H1 (cell line): ENCODE measurements at regions not wholly inside any gene's neighbourhood (a gene's known extent, or its start where the extent isn't known, plus 50 kb on each side); places are given as distances from the start of the nearest gene placed in this dataset.
A peak's percentile ranks its signal among the peaks of the same experiment; 100 is the strongest.

Source experiments
- CTCF ChIA-PET: fragments of 300-600 bp; sonication (Branson Sonifier 250); formaldehyde crosslinking; loops from one replicate; lab custom pipeline; 2021; ENCODE audit not compliant: partially characterized antibody; lab: Charles Lee
- POLR2A ChIA-PET: fragments of 300-600 bp; sonication (Branson Sonifier 250); formaldehyde crosslinking; loops from one replicate; lab custom pipeline; 2021; ENCODE audit warnings: inconsistent platforms; ENCODE audit not compliant: partially characterized antibody; lab: Charles Lee
- DNase-seq, 2 experiments: peaks; one replicate each; pipeline versions ENCODE4 v3.0.0 to v3.0.0-alpha.2; 2010 to 2022; ENCODE audit warnings: low spot score in 2 of 2, low read depth in 1 of 2, mixed read lengths in 1 of 2
- FAIRE-seq: peaks from 2 replicates; lab custom pipeline; 2011; peaks lifted over from hg19 to GRCh38; lab: Jason Lieb, UNC
- H2AFZ ChIP-seq: 2 replicates; pipeline ENCODE4 v1.8.1; 2012; ENCODE audit warnings: low read length, inconsistent platforms
- H2AK5ac ChIP-seq: 2 replicates; pipeline ENCODE4 v1.6.1; 2013; ENCODE audit warnings: low read depth, low read length
- H2BK120ac ChIP-seq: replicated peaks from 2 replicates; pipeline ENCODE3; 2013; ENCODE audit warnings: low read depth, low read length, inconsistent platforms
- H2BK12ac ChIP-seq: 2 replicates; pipeline ENCODE4 v1.6.1; 2013; ENCODE audit warnings: low read depth, low read length
- H2BK15ac ChIP-seq: 2 replicates; pipeline ENCODE4 v1.6.1; 2013; ENCODE audit warnings: low read length
- H2BK20ac ChIP-seq: 2 replicates; pipeline ENCODE4 v1.6.1; 2013; ENCODE audit warnings: low read length
- H2BK5ac ChIP-seq: 2 replicates; pipeline ENCODE4 v1.6.1; 2013; ENCODE audit warnings: low read depth, low read length
- H3K14ac ChIP-seq: 2 replicates; pipeline ENCODE4 v1.6.1; 2013; ENCODE audit warnings: inconsistent platforms; ENCODE audit not compliant: insufficient read length
- H3K18ac ChIP-seq: 2 replicates; pipeline ENCODE4 v1.6.1; 2013; ENCODE audit warnings: low read length; ENCODE audit errors: extremely low read depth
- H3K23ac ChIP-seq: 2 replicates; pipeline ENCODE4 v1.6.1; 2013; ENCODE audit warnings: inconsistent platforms; ENCODE audit not compliant: insufficient read length
- H3K23me2 ChIP-seq: 2 replicates; pipeline ENCODE4 v1.6.1; 2013; ENCODE audit warnings: low read depth, low read length
- H3K27ac ChIP-seq: 2 replicates; pipeline ENCODE4 v1.6.1; 2011; ENCODE audit warnings: low read depth, low read length, inconsistent platforms
- H3K27me3 ChIP-seq, 4 experiments: replicated peaks in 1 of 4; 1 replicate in 1 of 4; 2 replicates in 3 of 4; pipeline versions ENCODE4 v1.6.1 to v1.8.1; 2011 to 2013; ENCODE audit warnings: low read length in 3 of 4, mild to moderate bottlenecking in 3 of 4, inconsistent platforms in 2 of 4, mixed read lengths in 2 of 4, moderate library complexity in 1 of 4; ENCODE audit not compliant: control insufficient read depth in 3 of 4, insufficient read depth in 3 of 4; ENCODE audit errors: extremely low read depth in 1 of 4
- H3K36me3 ChIP-seq, 4 experiments: 2 replicates each; pipeline versions ENCODE4 v1.6.1 to v1.8.1; 2011 to 2013; ENCODE audit warnings: mild to moderate bottlenecking in 4 of 4, low read length in 3 of 4, moderate library complexity in 2 of 4, control low read depth in 1 of 4, inconsistent platforms in 1 of 4; ENCODE audit not compliant: insufficient read depth in 4 of 4, control insufficient read depth in 2 of 4
- H3K4ac ChIP-seq: replicated peaks from 2 replicates; pipeline ENCODE3; 2013; ENCODE audit warnings: low read length, low read depth, mixed read lengths, inconsistent platforms; ENCODE audit not compliant: insufficient read length
- H3K4me1 ChIP-seq, 4 experiments: replicated peaks in 1 of 4; 1 replicate in 1 of 4; 2 replicates in 3 of 4; pipeline versions ENCODE4 v1.6.1 to v1.8.1; 2011 to 2013; ENCODE audit warnings: low read length in 3 of 4, inconsistent platforms in 2 of 4, mixed read lengths in 1 of 4; ENCODE audit not compliant: insufficient read depth in 4 of 4, control insufficient read depth in 3 of 4
- H3K4me2 ChIP-seq, 2 experiments: 2 replicates each; pipeline versions ENCODE4 v1.6.1 to v1.8.1; 2011 to 2013; ENCODE audit warnings: low read depth in 2 of 2, low read length in 2 of 2, control low read depth in 1 of 2, inconsistent platforms in 1 of 2, mild to moderate bottlenecking in 1 of 2; ENCODE audit not compliant: insufficient read depth in 1 of 2
- H3K4me3 ChIP-seq, 4 experiments: fragments of 200-600, 300-600 bp in 1 of 4; sonication (generic), shearing (Covaris generic), sonication (Bioruptor Twin) in 1 of 4; 2 replicates each; pipeline versions ENCODE4 v1.5.1 to v1.8.1; 2011 to 2016; ENCODE audit warnings: low read length in 4 of 4, low read depth in 3 of 4, control low read depth in 2 of 4, inconsistent platforms in 2 of 4, mild to moderate bottlenecking in 2 of 4, mixed read lengths in 1 of 4, moderate library complexity in 1 of 4; ENCODE audit not compliant: insufficient read depth in 2 of 4; ENCODE audit errors: extremely low read depth in 1 of 4
- H3K56ac ChIP-seq: replicated peaks from 2 replicates; pipeline ENCODE3; 2013; ENCODE audit warnings: low read depth, mild to moderate bottlenecking, mixed read lengths, low read length, inconsistent platforms; ENCODE audit not compliant: insufficient read length
- H3K79me1 ChIP-seq: 2 replicates; pipeline ENCODE4 v1.6.1; 2013; ENCODE audit warnings: low read depth, low read length, control low read depth
- H3K79me2 ChIP-seq, 2 experiments: 2 replicates each; pipeline versions ENCODE4 v1.6.1 to v1.8.1; 2012 to 2013; ENCODE audit warnings: low read length in 2 of 2, mild to moderate bottlenecking in 2 of 2, inconsistent platforms in 1 of 2; ENCODE audit not compliant: insufficient read depth in 2 of 2, control insufficient read depth in 1 of 2
- H3K9ac ChIP-seq, 4 experiments: replicated peaks in 1 of 4; 1 replicate in 1 of 4; 2 replicates in 3 of 4; pipeline versions ENCODE4 v1.6.1 to v1.8.1; 2011 to 2013; ENCODE audit warnings: low read depth in 3 of 4, low read length in 3 of 4, control low read depth in 2 of 4, mild to moderate bottlenecking in 2 of 4, moderate library complexity in 2 of 4, inconsistent platforms in 1 of 4; ENCODE audit errors: extremely low read depth in 1 of 4
- H3K9me3 ChIP-seq, 2 experiments: 2 replicates each; pipeline versions ENCODE4 v1.6.1 to v1.8.1; 2012 to 2013; ENCODE audit warnings: mild to moderate bottlenecking in 2 of 2, moderate library complexity in 2 of 2, control low read depth in 1 of 2, inconsistent platforms in 1 of 2, low read depth in 1 of 2, low read length in 1 of 2, mixed read lengths in 1 of 2; ENCODE audit not compliant: insufficient read depth in 2 of 2
- H4K20me1 ChIP-seq, 2 experiments: replicated peaks in 1 of 2; 2 replicates each; pipeline versions ENCODE3 to v1.8.1; 2011 to 2013; ENCODE audit warnings: inconsistent platforms in 2 of 2, low read length in 2 of 2, mild to moderate bottlenecking in 1 of 2; ENCODE audit not compliant: insufficient read depth in 2 of 2, control insufficient read depth in 1 of 2
- H4K5ac ChIP-seq: 2 replicates; pipeline ENCODE4 v1.6.1; 2013; ENCODE audit warnings: low read length, low read depth, mixed read lengths, inconsistent platforms; ENCODE audit not compliant: insufficient read length
- H4K8ac ChIP-seq: 2 replicates; pipeline ENCODE4 v1.8.0; 2013; ENCODE audit warnings: mild to moderate bottlenecking, moderate library complexity, low read length, inconsistent platforms; ENCODE audit not compliant: insufficient read depth; ENCODE audit errors: extremely low read depth
- H4K91ac ChIP-seq: replicated peaks from 2 replicates; pipeline ENCODE3; 2013; ENCODE audit warnings: low read length, mixed read lengths, inconsistent platforms; ENCODE audit not compliant: insufficient read length
- CHD2 ChIP-seq: IDR thresholded peaks from 2 replicates; pipeline ENCODE4 v1.6.1; 2012; ENCODE audit warnings: low read length, improper control_type of control experiment
- EP300 ChIP-seq, 2 experiments: IDR thresholded peaks; 1 replicate in 1 of 2; 2 replicates in 1 of 2; pipeline ENCODE4 v1.6.1; 2011 to 2012; ENCODE audit warnings: low read depth in 2 of 2, low read length in 2 of 2, mild to moderate bottlenecking in 2 of 2, borderline replicate concordance in 1 of 2, inconsistent platforms in 1 of 2, moderate library complexity in 1 of 2
- JUND ChIP-seq: IDR thresholded peaks from 2 replicates; pipeline ENCODE4 v1.6.1; 2011; ENCODE audit warnings: mild to moderate bottlenecking, improper control_type of control experiment, low read length
- KDM4A ChIP-seq: IDR thresholded peaks from one replicate; pipeline ENCODE4 v1.7.1; 2012; ENCODE audit warnings: low read depth, mild to moderate bottlenecking, moderate library complexity, low read length, inconsistent platforms; ENCODE audit not compliant: severe bottlenecking
- PHF8 ChIP-seq: fragments of 200-600 bp; sonication (generic); conservative IDR thresholded peaks from 2 replicates; pipeline ENCODE4 v1.7.1; 2012; ENCODE audit warnings: low read depth, mild to moderate bottlenecking, inconsistent platforms, low read length, moderate library complexity
- RAD21 ChIP-seq, 2 experiments: IDR thresholded peaks in 1 of 2; conservative IDR thresholded peaks in 1 of 2; 2 replicates each; pipeline ENCODE4 v1.6.1; 2011; ENCODE audit warnings: low read depth in 2 of 2, low read length in 2 of 2, improper control_type of control experiment in 1 of 2, inconsistent platforms in 1 of 2, mild to moderate bottlenecking in 1 of 2, moderate library complexity in 1 of 2
- TF ChIP-seq, protein P1 (sequence below): IDR thresholded peaks from 2 replicates; pipeline ENCODE4 v1.6.1; 2012; ENCODE audit warnings: inconsistent platforms

DNA sequence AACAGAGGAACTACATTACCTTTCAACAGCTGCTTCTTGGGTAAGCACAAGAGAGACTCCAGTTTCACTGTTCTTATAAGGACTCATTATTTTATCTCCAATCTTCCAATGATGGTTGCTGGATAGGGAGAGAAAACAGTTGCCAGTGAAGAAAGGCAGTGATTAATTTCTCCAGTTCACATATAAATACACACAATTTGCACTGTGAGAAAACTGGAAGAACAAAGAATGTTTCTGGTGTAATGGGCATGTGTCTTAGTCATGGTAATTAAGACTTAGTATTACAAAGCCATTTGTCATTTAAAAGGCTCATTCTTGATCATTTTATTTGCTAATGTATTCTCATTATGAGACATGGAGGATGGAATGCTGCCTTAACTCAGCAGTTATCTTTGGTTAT lies 78.0 kb upstream of the FAR2 start:
- peaks cover 2 to 20% (median 15%) of the 10 kb centered on the region in 4 experiments; a peak in 4 of 7 replicates for H3K4me1 ChIP-seq
- no peak overlapping the region for H2AK5ac ChIP-seq
- H3K79me2 ChIP-seq = no peaks in the 10 kb centered on the region
- H4K20me1 ChIP-seq = no peaks in the 10 kb centered on the region
- no peak overlapping the region; the same call in 1 of the 2 replicates for H3K18ac ChIP-seq
- H4K91ac ChIP-seq = no peak overlapping the region
- no peak overlapping the region; the same call in 1 of the 2 replicates for H2BK20ac ChIP-seq
- H3K23me2 ChIP-seq = peaks cover 3% of the 10 kb centered on the region; the same call in 1 of the 2 replicates
- peak overlapping the region; percentile 45 for H3K4ac ChIP-seq
- ChIA-PET CTCF (interaction anchor here (0.6 to 2.9 kb wide), 4 partner anchors 28 to 246 kb away, joined by 3 to 23 read pairs (median 7); no protein-coding TSS in a partner anchor), POLR2A (no interaction called here)
- no peak overlapping the region for H2BK12ac ChIP-seq
- no peak overlapping the region for H2AFZ ChIP-seq
- H3K14ac ChIP-seq = no peak overlapping the region
- TF ChIP-seq PHF8 (no peak), KDM4A (no peak), JUND (no peak), CHD2 (no peak), EP300 (IDR thresholded peaks at IDR 0.05; ENCODE audit: borderline replicate concordance in 1 of 2, low read depth in 2 of 2, low read length in 2 of 2) (no peak), RAD21 (IDR thresholded peaks at IDR 0.05 in 1 of 2, conservative IDR thresholded peaks at IDR 0.05 in 1 of 2; ENCODE audit: low read depth in 2 of 2, low read length in 2 of 2) (no peak)
- TF ChIP-seq, protein P1, sequence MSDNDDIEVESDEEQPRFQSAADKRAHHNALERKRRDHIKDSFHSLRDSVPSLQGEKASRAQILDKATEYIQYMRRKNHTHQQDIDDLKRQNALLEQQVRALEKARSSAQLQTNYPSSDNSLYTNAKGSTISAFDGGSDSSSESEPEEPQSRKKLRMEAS = no peak
- FAIRE-seq (no peak), DNase-seq (no peak)
- no peaks in the 10 kb centered on the region for H3K79me1 ChIP-seq
- H3K4me2 ChIP-seq = peak overlapping the region; percentile 35 to 51
- H3K23ac ChIP-seq = no peak overlapping the region
- no peak overlapping the region for H4K8ac ChIP-seq
- no peak overlapping the region for H3K9ac ChIP-seq
- no peaks in the 10 kb centered on the region for H3K9me3 ChIP-seq
- no peak overlapping the region for H2BK15ac ChIP-seq
- H2BK120ac ChIP-seq = peak overlapping the region; percentile 85
- H2BK5ac ChIP-seq = peak overlapping the region; percentile 60; the same call in 1 of the 2 replicates
- no peak overlapping the region for H3K27ac ChIP-seq
- H3K4me3 ChIP-seq = peak overlapping the region in 1 of 4 experiments; percentile 34; a peak in 1 of 8 replicates
- no peaks in the 10 kb centered on the region for H3K36me3 ChIP-seq
- no peaks in the 10 kb centered on the region for H3K27me3 ChIP-seq
- no peak overlapping the region for H3K56ac ChIP-seq
- peak overlapping the region; percentile 45 for H4K5ac ChIP-seq
